B cell (primary cell): ENCODE measurements at regions not wholly inside any gene's neighbourhood (a gene's known extent, or its start where the extent isn't known, plus 50 kb on each side); places are given as distances from the start of the nearest gene placed in this dataset.

Experiments
- EZH2 ChIP-seq: IDR thresholded peaks from 2 replicates; pipeline ENCODE4 v1.6.1; 2012; ENCODE audit warnings: borderline replicate concordance, low read depth, mild to moderate bottlenecking, moderate library complexity, low read length; ENCODE audit not compliant: insufficient read depth, poor library complexity, severe bottlenecking
- TF ChIP-seq, protein P1 (sequence below): fragments of 200-600 bp; IDR thresholded peaks from one replicate; pipeline ENCODE4 v1.8.0; 2022; ENCODE audit warnings: antibody characterized with exemption, mild to moderate bottlenecking

DNA sequence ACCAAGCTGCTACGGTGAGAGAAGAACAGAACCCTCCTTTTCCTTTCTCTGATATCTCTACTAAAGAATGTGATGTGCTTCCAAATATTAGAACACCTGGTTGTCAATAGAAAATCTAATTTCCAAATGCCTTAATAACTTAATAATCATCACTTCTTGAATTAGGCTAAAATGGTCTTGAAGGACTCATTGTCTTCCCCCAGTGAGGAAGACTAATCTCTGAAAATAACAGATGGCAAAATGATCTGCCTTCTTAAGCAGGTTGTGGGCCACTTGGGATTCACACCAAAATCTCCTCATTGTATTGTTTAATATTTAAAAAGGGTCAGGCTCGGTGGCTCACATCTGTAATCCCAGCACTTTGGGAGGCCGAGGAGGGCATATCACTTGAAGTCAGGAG is 805.9 kb upstream of the AUTS2 start:
- TF ChIP-seq, protein P1, sequence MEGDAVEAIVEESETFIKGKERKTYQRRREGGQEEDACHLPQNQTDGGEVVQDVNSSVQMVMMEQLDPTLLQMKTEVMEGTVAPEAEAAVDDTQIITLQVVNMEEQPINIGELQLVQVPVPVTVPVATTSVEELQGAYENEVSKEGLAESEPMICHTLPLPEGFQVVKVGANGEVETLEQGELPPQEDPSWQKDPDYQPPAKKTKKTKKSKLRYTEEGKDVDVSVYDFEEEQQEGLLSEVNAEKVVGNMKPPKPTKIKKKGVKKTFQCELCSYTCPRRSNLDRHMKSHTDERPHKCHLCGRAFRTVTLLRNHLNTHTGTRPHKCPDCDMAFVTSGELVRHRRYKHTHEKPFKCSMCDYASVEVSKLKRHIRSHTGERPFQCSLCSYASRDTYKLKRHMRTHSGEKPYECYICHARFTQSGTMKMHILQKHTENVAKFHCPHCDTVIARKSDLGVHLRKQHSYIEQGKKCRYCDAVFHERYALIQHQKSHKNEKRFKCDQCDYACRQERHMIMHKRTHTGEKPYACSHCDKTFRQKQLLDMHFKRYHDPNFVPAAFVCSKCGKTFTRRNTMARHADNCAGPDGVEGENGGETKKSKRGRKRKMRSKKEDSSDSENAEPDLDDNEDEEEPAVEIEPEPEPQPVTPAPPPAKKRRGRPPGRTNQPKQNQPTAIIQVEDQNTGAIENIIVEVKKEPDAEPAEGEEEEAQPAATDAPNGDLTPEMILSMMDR, result no peak
- TF ChIP-seq EZH2, result no peak
